ENCODE measurements at regions not wholly inside any gene's neighbourhood (a gene's known extent, or its start where the extent isn't known, plus 50 kb on each side); places are given as distances from the start of the nearest gene placed in this dataset.

DNA sequence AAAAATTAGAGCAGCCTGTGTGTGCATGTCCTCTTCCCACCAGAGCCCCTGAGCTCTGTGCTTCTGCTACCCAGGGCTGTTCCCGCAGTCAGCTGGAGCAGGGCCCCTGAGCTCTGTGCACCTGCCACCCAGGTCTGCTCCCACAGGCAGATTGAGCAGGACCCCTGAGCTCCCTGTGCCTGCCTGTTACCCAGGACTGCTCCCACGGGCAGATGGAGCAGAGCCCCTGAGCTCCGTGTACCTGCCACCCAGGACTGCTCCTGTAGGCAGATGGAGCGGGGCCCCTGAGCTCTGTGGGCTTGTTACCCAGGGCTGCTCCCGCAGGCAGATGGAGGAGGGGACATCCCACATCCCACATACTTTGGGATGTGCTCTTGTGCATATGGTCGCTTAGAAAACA is 186.8 kb upstream of the SOX1 start:
- TF ChIP-seq NPAS2 (CRISPR knock-in tag; IDR thresholded peaks at IDR 0.05; ENCODE audit: borderline replicate concordance) = no peak
- no peak for TF ChIP-seq MAFK (IDR thresholded peaks at IDR 0.05; ENCODE audit: partially characterized antibody)
- TF ChIP-seq RCOR1 (IDR thresholded peaks at IDR 0.05; ENCODE audit: low read depth, low read length) = no peak
- TF ChIP-seq, protein P1, sequence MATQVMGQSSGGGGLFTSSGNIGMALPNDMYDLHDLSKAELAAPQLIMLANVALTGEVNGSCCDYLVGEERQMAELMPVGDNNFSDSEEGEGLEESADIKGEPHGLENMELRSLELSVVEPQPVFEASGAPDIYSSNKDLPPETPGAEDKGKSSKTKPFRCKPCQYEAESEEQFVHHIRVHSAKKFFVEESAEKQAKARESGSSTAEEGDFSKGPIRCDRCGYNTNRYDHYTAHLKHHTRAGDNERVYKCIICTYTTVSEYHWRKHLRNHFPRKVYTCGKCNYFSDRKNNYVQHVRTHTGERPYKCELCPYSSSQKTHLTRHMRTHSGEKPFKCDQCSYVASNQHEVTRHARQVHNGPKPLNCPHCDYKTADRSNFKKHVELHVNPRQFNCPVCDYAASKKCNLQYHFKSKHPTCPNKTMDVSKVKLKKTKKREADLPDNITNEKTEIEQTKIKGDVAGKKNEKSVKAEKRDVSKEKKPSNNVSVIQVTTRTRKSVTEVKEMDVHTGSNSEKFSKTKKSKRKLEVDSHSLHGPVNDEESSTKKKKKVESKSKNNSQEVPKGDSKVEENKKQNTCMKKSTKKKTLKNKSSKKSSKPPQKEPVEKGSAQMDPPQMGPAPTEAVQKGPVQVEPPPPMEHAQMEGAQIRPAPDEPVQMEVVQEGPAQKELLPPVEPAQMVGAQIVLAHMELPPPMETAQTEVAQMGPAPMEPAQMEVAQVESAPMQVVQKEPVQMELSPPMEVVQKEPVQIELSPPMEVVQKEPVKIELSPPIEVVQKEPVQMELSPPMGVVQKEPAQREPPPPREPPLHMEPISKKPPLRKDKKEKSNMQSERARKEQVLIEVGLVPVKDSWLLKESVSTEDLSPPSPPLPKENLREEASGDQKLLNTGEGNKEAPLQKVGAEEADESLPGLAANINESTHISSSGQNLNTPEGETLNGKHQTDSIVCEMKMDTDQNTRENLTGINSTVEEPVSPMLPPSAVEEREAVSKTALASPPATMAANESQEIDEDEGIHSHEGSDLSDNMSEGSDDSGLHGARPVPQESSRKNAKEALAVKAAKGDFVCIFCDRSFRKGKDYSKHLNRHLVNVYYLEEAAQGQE (IDR thresholded peaks at IDR 0.05) = no peak
- no peak for TF ChIP-seq HDAC2 (IDR thresholded peaks at IDR 0.05)
- TF ChIP-seq SREBF2 (IDR thresholded peaks at IDR 0.05) = no peak
- no peak for TF ChIP-seq CBX2 (IDR thresholded peaks at IDR 0.05; ENCODE audit: borderline replicate concordance, low read depth)
- TF ChIP-seq, protein P2, sequence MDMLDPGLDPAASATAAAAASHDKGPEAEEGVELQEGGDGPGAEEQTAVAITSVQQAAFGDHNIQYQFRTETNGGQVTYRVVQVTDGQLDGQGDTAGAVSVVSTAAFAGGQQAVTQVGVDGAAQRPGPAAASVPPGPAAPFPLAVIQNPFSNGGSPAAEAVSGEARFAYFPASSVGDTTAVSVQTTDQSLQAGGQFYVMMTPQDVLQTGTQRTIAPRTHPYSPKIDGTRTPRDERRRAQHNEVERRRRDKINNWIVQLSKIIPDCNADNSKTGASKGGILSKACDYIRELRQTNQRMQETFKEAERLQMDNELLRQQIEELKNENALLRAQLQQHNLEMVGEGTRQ (IDR thresholded peaks at IDR 0.05) = no peak
- TF ChIP-seq EP300 (IDR thresholded peaks at IDR 0.05) = no peak
- TF ChIP-seq ZC3H11A (IDR thresholded peaks at IDR 0.05) = no peak
- TF ChIP-seq SMC3 (IDR thresholded peaks at IDR 0.05) = no peak
- no peak for TF ChIP-seq CHD4 (IDR thresholded peaks at IDR 0.05; ENCODE audit: borderline replicate concordance)
- no peak for TF ChIP-seq RAD21 (conservative IDR thresholded peaks at IDR 0.05 in 1 of 2, IDR thresholded peaks at IDR 0.05 in 1 of 2)
- no peak for TF ChIP-seq RFX5 (IDR thresholded peaks at IDR 0.05)
- TF ChIP-seq PBX3 (IDR thresholded peaks at IDR 0.05) = no peak
- TF ChIP-seq, protein P3, sequence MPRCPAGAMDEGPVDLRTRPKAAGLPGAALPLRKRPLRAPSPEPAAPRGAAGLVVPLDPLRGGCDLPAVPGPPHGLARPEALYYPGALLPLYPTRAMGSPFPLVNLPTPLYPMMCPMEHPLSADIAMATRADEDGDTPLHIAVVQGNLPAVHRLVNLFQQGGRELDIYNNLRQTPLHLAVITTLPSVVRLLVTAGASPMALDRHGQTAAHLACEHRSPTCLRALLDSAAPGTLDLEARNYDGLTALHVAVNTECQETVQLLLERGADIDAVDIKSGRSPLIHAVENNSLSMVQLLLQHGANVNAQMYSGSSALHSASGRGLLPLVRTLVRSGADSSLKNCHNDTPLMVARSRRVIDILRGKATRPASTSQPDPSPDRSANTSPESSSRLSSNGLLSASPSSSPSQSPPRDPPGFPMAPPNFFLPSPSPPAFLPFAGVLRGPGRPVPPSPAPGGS (IDR thresholded peaks at IDR 0.05) = no peak
- TF ChIP-seq EHF (CRISPR knock-in tag; IDR thresholded peaks at IDR 0.05) = no peak
- H3K4me1 ChIP-seq = no peaks in the 10 kb centered on the region
- FAIRE-seq = no peak
- H3K4me2 ChIP-seq = no peak overlapping the region
- CTCF ChIA-PET = interaction anchor here (1.1 kb wide), 1 partner anchor 13 kb away, joined by 4 read pairs; no protein-coding TSS in a partner anchor
- DNase-seq (ENCODE audit: low read depth in 1 of 2, low spot score in 1 of 2) = no peak
- POLR2A ChIA-PET = no interaction called here
- WGBS (ENCODE audit: missing lambda C conversion rate) = no CpG with 5 or more reads among the region's 6 CpGs
- H3K9me3 ChIP-seq = no peaks in the 10 kb centered on the region
- no peak overlapping the region for H3K27ac ChIP-seq
- ATAC-seq = no peak
- H3K4me3 ChIP-seq = no peak overlapping the region

DNA sequence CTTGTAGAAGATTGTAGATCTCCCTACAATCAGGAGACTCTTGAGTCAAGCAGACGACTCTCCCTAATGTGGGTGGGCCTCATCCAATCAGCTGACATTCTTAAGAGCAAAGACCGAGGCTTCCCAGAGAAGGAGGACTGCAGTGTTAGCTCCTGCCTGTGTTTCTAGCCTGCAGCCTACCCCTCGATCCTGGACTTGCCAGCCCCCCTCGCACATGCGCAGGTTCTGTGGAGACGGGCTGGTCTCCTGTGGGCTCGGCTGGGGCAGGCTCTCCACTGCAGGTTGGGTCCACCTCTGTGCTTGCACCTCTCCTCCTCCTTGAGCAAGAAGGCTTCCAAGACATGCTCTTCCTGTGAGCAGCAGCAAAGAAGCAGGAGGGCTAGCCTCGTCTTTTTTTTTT is 185.2 kb upstream of the SOX1 start:
- Histone ChIP-seq H3K27ac (no peak overlapping the region), H3K4me2 (no peak overlapping the region), H3K9me3 (no peaks in the 10 kb centered on the region), H3K4me3 (no peak overlapping the region), H3K4me1 (no peaks in the 10 kb centered on the region)
- FAIRE-seq (no peak), DNase-seq (ENCODE audit: low read depth in 1 of 2, low spot score in 1 of 2) (no peak), ATAC-seq (no peak)
- TF ChIP-seq NR3C1 (IDR thresholded peaks at IDR 0.05) = no peak
- TF ChIP-seq JUNB (IDR thresholded peaks at IDR 0.05) = no peak
- no peak for TF ChIP-seq FOXS1 (CRISPR knock-in tag; IDR thresholded peaks at IDR 0.05)
- TF ChIP-seq KDM5A (IDR thresholded peaks at IDR 0.05) = no peak
- TF ChIP-seq GATA3 (IDR thresholded peaks at IDR 0.05; ENCODE audit: borderline replicate concordance) = no peak
- no peak for TF ChIP-seq RFX5 (IDR thresholded peaks at IDR 0.05)
- no peak for TF ChIP-seq ZC3H11A (IDR thresholded peaks at IDR 0.05)
- TF ChIP-seq EHMT2 (IDR thresholded peaks at IDR 0.05; ENCODE audit: low read depth) = no peak
- no peak for TF ChIP-seq MAZ (IDR thresholded peaks at IDR 0.05; ENCODE audit: borderline replicate concordance, low read depth, low read length)
- TF ChIP-seq TP53 (CRISPR knock-in tag; IDR thresholded peaks at IDR 0.05) = no peak
- TF ChIP-seq, protein P4, sequence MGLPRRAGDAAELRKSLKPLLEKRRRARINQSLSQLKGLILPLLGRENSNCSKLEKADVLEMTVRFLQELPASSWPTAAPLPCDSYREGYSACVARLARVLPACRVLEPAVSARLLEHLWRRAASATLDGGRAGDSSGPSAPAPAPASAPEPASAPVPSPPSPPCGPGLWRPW (IDR thresholded peaks at IDR 0.05) = no peak
- no peak for TF ChIP-seq HEYL (CRISPR knock-in tag; IDR thresholded peaks at IDR 0.05)
- no peak for TF ChIP-seq POLR2AphosphoS2 (conservative IDR thresholded peaks at IDR 0.05; ENCODE audit: low read length)
- TF ChIP-seq NFE2L2 (conservative IDR thresholded peaks at IDR 0.05; ENCODE audit: low read length) = no peak
- no peak for TF ChIP-seq HOXA7 (CRISPR knock-in tag; IDR thresholded peaks at IDR 0.05)
- TF ChIP-seq SMC3 (IDR thresholded peaks at IDR 0.05) = no peak
- TF ChIP-seq ESRRA (IDR thresholded peaks at IDR 0.05; ENCODE audit: borderline replicate concordance, low read length) = no peak
- TF ChIP-seq CHD2 (IDR thresholded peaks at IDR 0.05; ENCODE audit: low read length, partially characterized antibody) = no peak
- TF ChIP-seq EP300 (IDR thresholded peaks at IDR 0.05) = no peak
- TF ChIP-seq ZNF302 (CRISPR knock-in tag; IDR thresholded peaks at IDR 0.05) = no peak
- whole genome bisulfite sequencing (ENCODE audit: missing lambda C conversion rate) = 0% methylated on average over 2 of the region's 8 CpGs
- POLR2A ChIA-PET = no interaction called here
- CTCF ChIA-PET = no interaction called here

All from A549 (cell line).